ENCODE measurements at regions not wholly inside any gene's neighbourhood (a gene's known extent, or its start where the extent isn't known, plus 50 kb on each side); places are given as distances from the start of the nearest gene placed in this dataset.

DNA sequence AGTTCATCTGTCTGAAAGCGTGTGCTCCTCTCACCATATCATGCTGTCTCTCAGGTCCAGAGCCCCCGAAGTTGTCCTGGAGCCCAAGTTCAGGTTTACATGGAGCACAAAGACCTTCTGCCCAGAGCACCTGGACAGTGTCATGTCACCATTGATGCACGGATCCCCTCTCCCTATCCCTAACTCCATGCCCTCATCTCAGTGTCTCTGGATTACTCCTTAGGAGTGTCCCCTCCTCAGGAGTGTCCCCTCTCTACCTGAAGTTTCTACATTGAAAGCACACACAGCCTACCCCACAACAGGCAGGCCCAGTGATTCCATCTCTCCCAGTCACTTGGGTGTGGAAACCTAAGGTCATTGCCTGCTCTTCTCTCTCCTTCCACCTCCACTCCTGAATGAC is 144.1 kb upstream of the NCKAP5 start:
- no peak for TF ChIP-seq YY1 (IDR thresholded peaks at IDR 0.05; ENCODE audit: insufficient read depth, insufficient read length)
- no peak for TF ChIP-seq ZNF274 (IDR thresholded peaks at IDR 0.05; ENCODE audit: low read depth, low read length)
- TF ChIP-seq SUZ12 (IDR thresholded peaks at IDR 0.05; ENCODE audit: extremely low read depth, insufficient read depth, insufficient read length): no peak
